ENCODE measurements at regions not wholly inside any gene's neighbourhood (a gene's known extent, or its start where the extent isn't known, plus 50 kb on each side); places are given as distances from the start of the nearest gene placed in this dataset.

GRCh38 chr11:105236664-105237063 lies 97.1 kb upstream of the CARD18 start:
- no peak for TF ChIP-seq CTCF (conservative IDR thresholded peaks at IDR 0.05 in 1 of 2, IDR thresholded peaks at IDR 0.05 in 1 of 2; ENCODE audit: extremely low read depth in 1 of 2, insufficient read depth in 1 of 2, low read depth in 1 of 2, low read length in 2 of 2)
- TF ChIP-seq EZH2 (IDR thresholded peaks at IDR 0.05; ENCODE audit: borderline replicate concordance, low read length) = no peak

Data from mammary epithelial cell (primary cell).